ENCODE measurements at regions not wholly inside any gene's neighbourhood (a gene's known extent, or its start where the extent isn't known, plus 50 kb on each side); places are given as distances from the start of the nearest gene placed in this dataset.

DNA sequence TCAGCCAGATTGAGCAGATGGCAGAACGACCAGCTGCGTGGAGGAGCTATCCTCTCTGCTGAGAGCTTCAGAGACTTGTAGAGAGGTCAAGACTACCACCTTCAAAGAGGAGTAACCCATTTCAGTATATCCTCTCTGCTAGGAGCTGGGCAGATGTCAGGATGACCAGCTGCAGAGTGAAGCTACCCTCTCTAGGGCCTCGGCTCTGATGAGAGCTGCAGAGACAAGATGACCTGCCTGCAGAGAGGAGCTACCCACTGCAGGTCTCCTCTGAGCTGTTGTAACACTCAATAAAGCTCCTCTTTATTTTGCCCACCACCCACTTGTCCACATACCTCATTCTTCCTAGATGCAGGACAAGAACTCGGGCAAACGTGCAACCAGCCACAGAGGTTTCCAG, 1522.7 kb downstream of the OTOL1 start (continued):
- TF ChIP-seq, protein P1, sequence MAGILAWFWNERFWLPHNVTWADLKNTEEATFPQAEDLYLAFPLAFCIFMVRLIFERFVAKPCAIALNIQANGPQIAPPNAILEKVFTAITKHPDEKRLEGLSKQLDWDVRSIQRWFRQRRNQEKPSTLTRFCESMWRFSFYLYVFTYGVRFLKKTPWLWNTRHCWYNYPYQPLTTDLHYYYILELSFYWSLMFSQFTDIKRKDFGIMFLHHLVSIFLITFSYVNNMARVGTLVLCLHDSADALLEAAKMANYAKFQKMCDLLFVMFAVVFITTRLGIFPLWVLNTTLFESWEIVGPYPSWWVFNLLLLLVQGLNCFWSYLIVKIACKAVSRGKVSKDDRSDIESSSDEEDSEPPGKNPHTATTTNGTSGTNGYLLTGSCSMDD (CRISPR knock-in tag; IDR thresholded peaks at IDR 0.05) = no peak
- no peak for TF ChIP-seq LRRFIP1 (CRISPR knock-in tag; conservative IDR thresholded peaks at IDR 0.05)
- TF ChIP-seq SALL2 (CRISPR knock-in tag; IDR thresholded peaks at IDR 0.05) = no peak
- no peak for TF ChIP-seq ZNF552 (CRISPR knock-in tag; IDR thresholded peaks at IDR 0.05; ENCODE audit: borderline replicate concordance)
- no peak for TF ChIP-seq KIAA2018 (CRISPR knock-in tag; IDR thresholded peaks at IDR 0.05; ENCODE audit: borderline replicate concordance)
- TF ChIP-seq, protein P2, sequence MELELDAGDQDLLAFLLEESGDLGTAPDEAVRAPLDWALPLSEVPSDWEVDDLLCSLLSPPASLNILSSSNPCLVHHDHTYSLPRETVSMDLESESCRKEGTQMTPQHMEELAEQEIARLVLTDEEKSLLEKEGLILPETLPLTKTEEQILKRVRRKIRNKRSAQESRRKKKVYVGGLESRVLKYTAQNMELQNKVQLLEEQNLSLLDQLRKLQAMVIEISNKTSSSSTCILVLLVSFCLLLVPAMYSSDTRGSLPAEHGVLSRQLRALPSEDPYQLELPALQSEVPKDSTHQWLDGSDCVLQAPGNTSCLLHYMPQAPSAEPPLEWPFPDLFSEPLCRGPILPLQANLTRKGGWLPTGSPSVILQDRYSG (CRISPR knock-in tag; IDR thresholded peaks at IDR 0.05) = no peak
- no peak for TF ChIP-seq HMGA1 (CRISPR knock-in tag; conservative IDR thresholded peaks at IDR 0.05)
- no peak for TF ChIP-seq ZNF407 (CRISPR knock-in tag; IDR thresholded peaks at IDR 0.05; ENCODE audit: not compliant biosample characterization)

Measured in HepG2 (cell line).